ENCODE measurements at regions not wholly inside any gene's neighbourhood (a gene's known extent, or its start where the extent isn't known, plus 50 kb on each side); places are given as distances from the start of the nearest gene placed in this dataset.

- no peaks in the 10 kb centered on the region for H3K9me2 ChIP-seq (replicated peaks; ENCODE audit: insufficient read depth, low read length)
- H3K36me3 ChIP-seq (ENCODE audit: insufficient read depth, low read length): no peaks in the 10 kb centered on the region
- no peak overlapping the region for H3K4me3 ChIP-seq (ENCODE audit: low read length)
- H3K27me3 ChIP-seq (ENCODE audit: low read length): no peaks in the 10 kb centered on the region
- H4K20me1 ChIP-seq (ENCODE audit: insufficient read depth, low read depth, low read length): no peaks in the 10 kb centered on the region
- H3K79me2 ChIP-seq (ENCODE audit: low read length): no peaks in the 10 kb centered on the region
- no peaks in the 10 kb centered on the region for H3K9me3 ChIP-seq (ENCODE audit: low read length)
- DNase-seq: no peak
- no peak overlapping the region for H3K4me2 ChIP-seq (ENCODE audit: low read depth, low read length, poor library complexity, severe bottlenecking)
- H3K27ac ChIP-seq (ENCODE audit: low read length): no peak overlapping the region
- H3K4me1 ChIP-seq (ENCODE audit: low read length): no peaks in the 10 kb centered on the region
- no peak overlapping the region for H2AFZ ChIP-seq (ENCODE audit: low read length)
- H3K9ac ChIP-seq (ENCODE audit: low read length): no peak overlapping the region
These were observed 72.4 kb downstream of the NOG start for GRCh38 chr17:56665864-56666263.

GRCh38 chr17:56667925-56668458 is 74.5 kb downstream of the NOG start:
- no peaks in the 10 kb centered on the region for H3K9me2 ChIP-seq (replicated peaks; ENCODE audit: insufficient read depth, low read length)
- H4K20me1 ChIP-seq (ENCODE audit: insufficient read depth, low read depth, low read length): no peaks in the 10 kb centered on the region
- no peak overlapping the region for H3K4me3 ChIP-seq (ENCODE audit: low read length)
- no peaks in the 10 kb centered on the region for H3K9me3 ChIP-seq (ENCODE audit: low read length)
- H3K27me3 ChIP-seq (ENCODE audit: low read length): no peaks in the 10 kb centered on the region
- no peaks in the 10 kb centered on the region for H3K4me1 ChIP-seq (ENCODE audit: low read length)
- H3K36me3 ChIP-seq (ENCODE audit: insufficient read depth, low read length): no peaks in the 10 kb centered on the region
- H2AFZ ChIP-seq (ENCODE audit: low read length): no peak overlapping the region
- H3K27ac ChIP-seq (ENCODE audit: low read length): no peak overlapping the region
- H3K4me2 ChIP-seq (ENCODE audit: low read depth, low read length, poor library complexity, severe bottlenecking): no peak overlapping the region
- no peak overlapping the region for H3K9ac ChIP-seq (ENCODE audit: low read length)
- H3K79me2 ChIP-seq (ENCODE audit: low read length): no peaks in the 10 kb centered on the region
- no peak for DNase-seq

GRCh38 chr17:56672195-56672594 is 78.7 kb downstream of the NOG start:
- Histone ChIP-seq H3K9me2 (replicated peaks; ENCODE audit: insufficient read depth, low read length) (no peaks in the 10 kb centered on the region), H3K4me1 (ENCODE audit: low read length) (no peaks in the 10 kb centered on the region), H3K9ac (ENCODE audit: low read length) (no peak overlapping the region), H3K27ac (ENCODE audit: low read length) (no peak overlapping the region), H3K79me2 (ENCODE audit: low read length) (no peaks in the 10 kb centered on the region), H3K27me3 (ENCODE audit: low read length) (no peaks in the 10 kb centered on the region), H2AFZ (ENCODE audit: low read length) (no peak overlapping the region), H4K20me1 (ENCODE audit: insufficient read depth, low read depth, low read length) (no peaks in the 10 kb centered on the region), H3K4me3 (ENCODE audit: low read length) (no peak overlapping the region), H3K4me2 (ENCODE audit: low read depth, low read length, poor library complexity, severe bottlenecking) (no peak overlapping the region), H3K9me3 (ENCODE audit: low read length) (no peaks in the 10 kb centered on the region), H3K36me3 (ENCODE audit: insufficient read depth, low read length) (no peaks in the 10 kb centered on the region)
- peak; percentile 39 for DNase-seq

- Histone ChIP-seq H3K36me3 (ENCODE audit: insufficient read depth, low read length) (no peaks in the 10 kb centered on the region), H3K79me2 (ENCODE audit: low read length) (no peaks in the 10 kb centered on the region), H3K4me2 (ENCODE audit: low read depth, low read length, poor library complexity, severe bottlenecking) (no peak overlapping the region), H2AFZ (ENCODE audit: low read length) (no peak overlapping the region), H3K4me1 (ENCODE audit: low read length) (no peaks in the 10 kb centered on the region), H3K27ac (ENCODE audit: low read length) (no peak overlapping the region), H3K9me3 (ENCODE audit: low read length) (no peaks in the 10 kb centered on the region), H3K9ac (ENCODE audit: low read length) (no peak overlapping the region), H4K20me1 (ENCODE audit: insufficient read depth, low read depth, low read length) (no peaks in the 10 kb centered on the region), H3K27me3 (ENCODE audit: low read length) (no peaks in the 10 kb centered on the region), H3K9me2 (replicated peaks; ENCODE audit: insufficient read depth, low read length) (no peaks in the 10 kb centered on the region), H3K4me3 (ENCODE audit: low read length) (no peak overlapping the region)
- DNase-seq: peak; percentile 27
These were observed 81.0 kb downstream of the NOG start for GRCh38 chr17:56674401-56674925.

GRCh38 chr17:56675876-56676660 is 82.6 kb downstream of the NOG start:
- Histone ChIP-seq H3K9me3 (ENCODE audit: low read length) (no peaks in the 10 kb centered on the region), H3K9ac (ENCODE audit: low read length) (no peak overlapping the region), H3K79me2 (ENCODE audit: low read length) (no peaks in the 10 kb centered on the region), H3K36me3 (ENCODE audit: insufficient read depth, low read length) (no peaks in the 10 kb centered on the region), H3K27ac (ENCODE audit: low read length) (no peak overlapping the region), H3K4me2 (ENCODE audit: low read depth, low read length, poor library complexity, severe bottlenecking) (no peak overlapping the region), H3K9me2 (replicated peaks; ENCODE audit: insufficient read depth, low read length) (no peaks in the 10 kb centered on the region), H2AFZ (ENCODE audit: low read length) (no peak overlapping the region), H4K20me1 (ENCODE audit: insufficient read depth, low read depth, low read length) (no peaks in the 10 kb centered on the region), H3K4me3 (ENCODE audit: low read length) (no peak overlapping the region), H3K4me1 (ENCODE audit: low read length) (no peaks in the 10 kb centered on the region), H3K27me3 (ENCODE audit: low read length) (no peaks in the 10 kb centered on the region)
- peak; percentile 27 for DNase-seq

- Histone ChIP-seq H3K27ac (ENCODE audit: low read length) (no peak overlapping the region), H4K20me1 (ENCODE audit: insufficient read depth, low read depth, low read length) (no peaks in the 10 kb centered on the region), H3K4me1 (ENCODE audit: low read length) (no peaks in the 10 kb centered on the region), H3K9ac (ENCODE audit: low read length) (no peak overlapping the region), H3K9me3 (ENCODE audit: low read length) (no peaks in the 10 kb centered on the region), H3K9me2 (replicated peaks; ENCODE audit: insufficient read depth, low read length) (no peaks in the 10 kb centered on the region), H2AFZ (ENCODE audit: low read length) (no peak overlapping the region), H3K27me3 (ENCODE audit: low read length) (no peaks in the 10 kb centered on the region), H3K4me2 (ENCODE audit: low read depth, low read length, poor library complexity, severe bottlenecking) (no peak overlapping the region), H3K36me3 (ENCODE audit: insufficient read depth, low read length) (no peaks in the 10 kb centered on the region), H3K4me3 (ENCODE audit: low read length) (no peak overlapping the region), H3K79me2 (ENCODE audit: low read length) (no peaks in the 10 kb centered on the region)
- DNase-seq: no peak
These were observed 83.3 kb downstream of the NOG start for GRCh38 chr17:56676810-56677209.

GRCh38 chr17:56678249-56679114 is 85.0 kb downstream of the NOG start:
- Histone ChIP-seq H2AFZ (ENCODE audit: low read length) (no peak overlapping the region), H3K9ac (ENCODE audit: low read length) (no peak overlapping the region), H3K27me3 (ENCODE audit: low read length) (no peaks in the 10 kb centered on the region), H3K9me3 (ENCODE audit: low read length) (no peaks in the 10 kb centered on the region), H3K36me3 (ENCODE audit: insufficient read depth, low read length) (no peaks in the 10 kb centered on the region), H3K4me3 (ENCODE audit: low read length) (no peak overlapping the region), H4K20me1 (ENCODE audit: insufficient read depth, low read depth, low read length) (no peaks in the 10 kb centered on the region), H3K9me2 (replicated peaks; ENCODE audit: insufficient read depth, low read length) (no peaks in the 10 kb centered on the region), H3K79me2 (ENCODE audit: low read length) (no peaks in the 10 kb centered on the region), H3K27ac (ENCODE audit: low read length) (no peak overlapping the region), H3K4me2 (ENCODE audit: low read depth, low read length, poor library complexity, severe bottlenecking) (no peak overlapping the region), H3K4me1 (ENCODE audit: low read length) (no peaks in the 10 kb centered on the region)
- peak; percentile 32 for DNase-seq

Measured in Karpas-422 (cell line).